NCI-H2029 (cell line): ENCODE measurements at regions not wholly inside any gene's neighbourhood (a gene's known extent, or its start where the extent isn't known, plus 50 kb on each side); places are given as distances from the start of the nearest gene placed in this dataset.
A peak's percentile ranks its signal among the peaks of the same experiment; 100 is the strongest.
"Not testable (repeated sequence)": the region's sequence is repeated elsewhere in the genome, so short reads cannot be mapped to it uniquely, and the experiment has no call there.

Source experiments
- DNase-seq: peaks from one replicate; lab custom pipeline; 2025; lab: John Stamatoyannopoulos, UW

GRCh38 chr1:224028802-224029201 lies 85.1 kb upstream of the FBXO28 start:
- not testable (repeated sequence) for DNase-seq

GRCh38 chr1:224023122-224023521 lies 90.8 kb upstream of the FBXO28 start:
- not testable (repeated sequence) for DNase-seq

GRCh38 chr1:224022249-224022970 lies 91.5 kb upstream of the FBXO28 start:
- DNase-seq = not testable (repeated sequence)

DNA sequence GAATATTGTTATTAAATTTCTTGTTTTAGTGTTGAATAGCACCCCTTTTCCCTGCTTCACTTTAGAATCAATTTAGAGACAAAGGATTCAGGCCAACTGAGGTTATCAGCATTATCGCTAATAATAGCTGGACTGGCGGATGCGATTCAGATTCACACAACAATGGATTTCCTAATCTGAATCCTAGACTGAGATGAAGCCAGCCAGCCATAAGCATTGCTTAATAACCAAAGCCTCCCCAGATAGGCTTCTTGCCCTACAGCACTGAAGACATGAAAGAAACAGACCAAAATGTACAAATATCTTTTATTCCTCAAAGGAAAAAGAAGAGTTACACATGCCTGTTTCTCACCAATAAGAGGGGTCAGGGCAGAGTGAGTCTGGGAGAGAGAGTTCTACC lies 94.0 kb upstream of the FBXO28 start:
- not testable (repeated sequence) for DNase-seq

GRCh38 chr1:224015782-224016181 lies 98.1 kb upstream of the FBXO28 start:
- DNase-seq = not testable (repeated sequence)

DNA sequence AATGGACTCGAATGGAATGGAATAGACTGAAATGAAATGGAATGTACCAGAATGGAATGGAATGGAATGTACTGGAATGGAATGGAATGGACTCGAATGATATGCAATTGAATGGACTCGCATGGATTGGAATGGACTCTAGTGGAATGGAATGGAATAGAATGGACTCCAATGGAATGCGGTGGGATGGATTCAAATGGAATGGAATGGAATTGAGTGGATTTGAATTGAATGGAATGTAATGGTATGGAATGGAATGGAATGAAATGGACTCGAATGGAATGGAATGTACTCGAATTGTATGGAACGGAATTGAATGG lies 99.6 kb upstream of the FBXO28 start:
- DNase-seq = no peak

- DNase-seq = not testable (repeated sequence)
Measured at GRCh38 chr1:224013626-224014329, 100.1 kb upstream of the FBXO28 start.

DNA sequence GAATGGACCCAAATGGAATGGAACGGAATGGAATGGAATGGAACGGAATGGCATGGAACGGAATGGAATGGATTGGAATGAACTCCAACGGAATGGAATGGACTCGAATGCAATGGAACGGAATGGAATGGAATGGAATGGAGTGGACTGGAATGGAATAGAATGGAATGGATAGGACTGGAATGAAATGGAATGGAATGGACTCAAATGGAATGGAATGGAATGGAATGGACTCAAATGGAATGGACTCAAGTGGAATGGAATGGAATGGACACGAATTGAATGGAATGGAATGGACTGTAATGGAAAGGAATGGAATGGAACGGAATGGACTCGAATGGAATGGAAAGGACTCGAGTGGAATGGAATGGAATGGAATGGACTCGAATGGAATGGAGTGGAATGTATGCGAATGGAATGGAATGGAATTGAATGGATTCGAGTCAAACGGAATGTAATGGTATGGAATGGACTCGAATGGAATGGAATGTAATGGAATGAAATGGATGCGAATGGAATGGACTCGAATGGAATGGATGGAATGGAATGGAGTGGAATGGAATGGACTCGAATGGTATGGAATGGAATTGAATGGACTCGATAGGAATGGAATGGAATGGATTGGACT lies 101.0 kb upstream of the FBXO28 start:
- not testable (repeated sequence) for DNase-seq

GRCh38 chr1:224012162-224012561 lies 101.7 kb upstream of the FBXO28 start:
- not testable (repeated sequence) for DNase-seq

- DNase-seq = not testable (repeated sequence)
Measured at GRCh38 chr1:224011751-224012150, 102.2 kb upstream of the FBXO28 start.

GRCh38 chr1:224011153-224011552 lies 102.8 kb upstream of the FBXO28 start:
- not testable (repeated sequence) for DNase-seq

DNA sequence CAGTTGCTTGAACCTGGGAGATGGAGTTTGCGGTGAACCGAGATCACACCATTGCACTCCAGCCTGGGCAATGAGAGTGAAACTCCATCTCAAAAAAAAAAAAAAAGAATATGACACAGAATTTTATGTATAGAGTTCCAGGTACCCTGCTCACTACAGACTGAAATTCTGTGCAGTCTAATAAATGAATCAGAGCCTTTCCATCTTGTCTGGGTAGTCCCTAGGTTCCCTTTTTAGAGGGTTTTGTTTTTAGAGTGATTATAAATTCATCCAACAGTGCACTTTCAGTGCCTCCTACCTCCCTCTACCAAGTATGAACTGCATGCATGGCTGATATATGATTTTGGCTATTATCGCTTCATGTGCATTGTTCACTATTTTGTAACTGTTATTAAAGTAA lies 107.9 kb upstream of the FBXO28 start:
- not testable (repeated sequence) for DNase-seq

DNA sequence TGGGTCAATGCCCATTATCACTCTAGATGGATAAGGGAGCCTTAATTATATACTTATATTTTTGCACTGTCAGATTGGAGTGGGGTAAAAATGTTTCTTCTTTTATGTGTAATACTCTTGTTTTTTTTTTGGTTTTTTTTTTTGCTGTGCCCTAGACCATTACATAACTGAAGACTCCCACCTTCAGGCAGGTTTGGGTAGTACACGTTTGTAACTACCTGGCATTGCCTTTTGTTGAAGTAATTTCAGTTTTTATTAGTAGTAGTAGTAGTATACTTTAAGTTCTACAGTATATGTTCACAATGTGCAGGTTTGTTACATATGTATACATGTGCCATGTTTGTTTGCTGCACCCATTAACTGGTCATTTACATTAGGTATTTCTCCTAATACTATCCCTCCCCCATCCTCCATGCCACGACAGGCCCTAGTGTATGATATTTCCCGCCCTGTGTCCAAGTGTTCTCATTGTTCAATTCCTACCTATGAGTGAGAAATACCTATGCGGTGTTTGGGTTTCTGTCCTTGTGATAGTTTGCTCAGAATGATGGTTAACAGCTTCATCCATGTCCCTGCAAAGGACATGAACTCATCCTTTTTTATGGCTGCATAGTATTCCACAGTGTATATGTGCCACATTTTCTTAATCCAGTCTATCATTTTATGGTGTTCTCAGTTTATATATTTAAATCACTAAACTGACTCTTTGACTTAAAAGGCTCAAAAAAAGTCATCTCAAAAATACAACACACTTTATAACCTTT lies 109.2 kb upstream of the FBXO28 start:
- DNase-seq = not testable (repeated sequence)

- DNase-seq = not testable (repeated sequence)
Measured at GRCh38 chr1:224003896-224004295, 110.0 kb upstream of the FBXO28 start.

DNA sequence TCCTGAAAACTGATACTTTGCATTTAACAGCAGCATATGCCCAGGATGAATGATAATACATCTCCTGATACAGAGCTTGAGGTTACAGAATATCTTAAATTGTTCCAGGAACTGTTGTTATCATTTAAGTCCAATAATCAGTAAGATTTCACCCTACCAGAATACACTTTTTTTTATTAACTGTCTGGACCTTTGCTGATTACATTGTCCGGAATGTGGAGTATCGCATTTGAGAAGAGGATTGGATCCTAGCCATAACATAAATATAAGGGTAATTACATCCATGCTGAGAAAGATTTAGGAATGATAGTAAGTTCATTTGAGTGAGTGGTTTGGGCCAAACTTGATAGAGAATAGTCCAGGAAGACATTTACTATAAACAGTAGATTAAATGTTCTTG lies 112.2 kb upstream of the FBXO28 start:
- DNase-seq = not testable (repeated sequence)

- DNase-seq = not testable (repeated sequence)
Measured at GRCh38 chr1:223999761-224000160, 114.2 kb upstream of the FBXO28 start.

- DNase-seq = not testable (repeated sequence)
Measured at GRCh38 chr1:223998676-223999455, 115.0 kb upstream of the FBXO28 start.

- DNase-seq = not testable (repeated sequence)
Measured at GRCh38 chr1:223996376-223996775, 117.5 kb upstream of the FBXO28 start.

DNA sequence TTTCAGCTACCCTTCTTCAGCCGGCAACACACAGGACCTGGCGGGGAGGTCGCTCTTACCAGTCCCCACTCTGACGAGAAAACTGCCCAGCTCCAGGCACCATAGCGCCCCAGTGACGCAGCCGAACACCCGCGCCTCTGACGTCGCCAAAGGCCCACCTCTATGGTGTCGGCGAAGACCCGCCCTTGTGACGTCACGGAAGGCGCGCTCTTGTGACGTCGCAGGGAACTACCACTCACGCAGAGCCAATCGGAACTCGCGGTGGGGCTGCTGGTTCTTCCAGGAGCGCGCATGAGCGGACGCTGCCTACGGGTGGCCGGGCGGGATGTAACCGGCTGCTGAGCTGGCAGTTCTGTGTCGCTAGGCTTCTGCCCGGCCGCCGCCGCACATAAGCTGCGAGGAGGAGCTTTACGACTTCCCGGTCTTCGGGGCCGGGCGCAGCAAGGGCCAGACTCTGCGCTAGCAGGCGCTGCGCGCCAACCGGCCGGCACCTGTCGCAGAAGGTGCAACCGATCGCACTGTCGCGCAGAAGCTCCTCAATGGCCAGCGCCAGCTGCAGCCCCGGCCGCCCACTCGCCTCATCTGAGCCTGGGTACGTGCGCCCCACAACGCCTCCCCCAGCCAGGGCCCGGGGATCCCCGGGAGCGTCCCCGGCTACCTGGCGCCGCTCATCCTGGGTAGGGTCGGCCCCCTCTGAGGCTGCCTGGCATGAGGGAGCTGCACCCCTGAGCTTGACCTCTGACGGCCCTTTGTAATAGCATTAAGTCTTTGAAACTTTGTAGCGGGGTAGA lies 121.3 kb upstream of the FBXO28 start:
- DNase-seq = peak; percentile 97

DNA sequence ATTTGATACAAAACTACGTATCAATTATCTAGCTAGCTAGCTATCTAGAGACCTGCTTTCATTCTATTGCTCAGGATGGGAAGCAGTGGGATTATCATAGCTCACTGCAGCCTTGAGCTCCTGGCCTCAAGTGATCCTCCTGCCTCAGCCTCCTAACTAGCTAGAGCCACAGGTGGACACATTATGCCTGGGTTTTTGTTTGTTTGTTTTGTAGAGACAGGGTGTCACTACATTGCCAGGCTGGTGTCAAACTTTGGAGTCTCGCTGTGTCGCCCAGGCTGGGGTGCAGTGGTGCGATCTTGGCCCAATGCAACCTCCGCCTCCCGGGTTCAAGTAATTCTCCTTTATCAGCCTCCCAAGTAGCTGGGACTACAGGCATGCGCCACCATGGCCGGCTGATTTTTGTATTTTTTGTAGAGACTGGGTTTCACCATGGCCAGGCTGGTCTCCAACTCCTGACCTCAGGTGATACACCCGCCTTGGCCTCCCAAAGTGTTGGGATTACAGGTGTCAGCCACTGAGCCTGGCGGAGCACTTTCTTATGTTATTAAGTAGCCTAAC lies 122.5 kb upstream of the FBXO28 start:
- DNase-seq = not testable (repeated sequence)
